Cardiac muscle cell (in vitro differentiated cells and primary cell): ENCODE measurements at regions not wholly inside any gene's neighbourhood (a gene's known extent, or its start where the extent isn't known, plus 50 kb on each side); places are given as distances from the start of the nearest gene placed in this dataset.

Experiments used
- DNase-seq, 2 donors: peaks; one replicate each; pipeline versions ENCODE4 v3.0.0 to v3.0.0-alpha.2; 2010 to 2017; ENCODE audit warnings: low read depth in 1 of 2, low spot score in 1 of 2
- H3K27ac ChIP-seq: fragments of 200-600 bp; sonication (generic); 2 replicates; pipeline ENCODE4 v1.5.1; 2016
- H3K27me3 ChIP-seq: fragments of 200-600 bp; sonication (generic); 2 replicates; pipeline ENCODE4 v1.6.0; 2016; ENCODE audit warnings: control low read depth
- H3K36me3 ChIP-seq: fragments of 200-600 bp; sonication (generic); 2 replicates; pipeline ENCODE4 v1.5.1; 2016; ENCODE audit warnings: control low read depth
- H3K4me1 ChIP-seq: fragments of 200-600 bp; sonication (generic); 2 replicates; pipeline ENCODE4 v1.8.1; 2017; ENCODE audit warnings: low read depth, mild to moderate bottlenecking, mixed run types
- H3K4me3 ChIP-seq: fragments of 200-600 bp; sonication (generic); 2 replicates; pipeline ENCODE4 v1.5.1; 2016; ENCODE audit warnings: mild to moderate bottlenecking
- H3K9me3 ChIP-seq: fragments of 200-600 bp; sonication (generic); 2 replicates; pipeline ENCODE4 v1.5.1; 2017; ENCODE audit warnings: low read depth, mild to moderate bottlenecking, control low read depth
- TF ChIP-seq, protein P1 (sequence below): IDR thresholded peaks from 2 replicates; pipeline ENCODE4 v1.5.1; 2012; ENCODE audit warnings: low read depth, mild to moderate bottlenecking, low read length

DNA sequence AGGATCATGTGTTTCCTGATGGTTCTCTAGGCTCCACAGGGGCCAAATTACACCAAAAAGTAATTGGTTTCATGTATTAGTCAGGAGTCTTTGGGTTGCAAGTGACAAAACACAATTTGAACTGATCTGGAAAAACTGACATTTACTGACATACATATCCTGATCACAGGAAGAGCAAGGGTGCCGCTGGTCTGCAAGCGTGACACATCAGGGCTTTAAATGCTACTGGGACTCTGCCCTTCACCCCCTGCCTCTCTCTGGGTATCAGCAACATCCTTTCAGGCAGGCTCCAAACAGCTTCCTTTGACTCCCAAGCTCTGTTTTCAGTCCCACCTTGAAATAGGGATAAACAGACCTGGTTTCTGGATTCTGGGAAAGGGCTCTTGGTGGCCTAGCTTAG lies 197.5 kb downstream of the PALM2AKAP2 start:
- DNase-seq, result no peak
- H3K27ac ChIP-seq, result no peak overlapping the region
- TF ChIP-seq, protein P1, sequence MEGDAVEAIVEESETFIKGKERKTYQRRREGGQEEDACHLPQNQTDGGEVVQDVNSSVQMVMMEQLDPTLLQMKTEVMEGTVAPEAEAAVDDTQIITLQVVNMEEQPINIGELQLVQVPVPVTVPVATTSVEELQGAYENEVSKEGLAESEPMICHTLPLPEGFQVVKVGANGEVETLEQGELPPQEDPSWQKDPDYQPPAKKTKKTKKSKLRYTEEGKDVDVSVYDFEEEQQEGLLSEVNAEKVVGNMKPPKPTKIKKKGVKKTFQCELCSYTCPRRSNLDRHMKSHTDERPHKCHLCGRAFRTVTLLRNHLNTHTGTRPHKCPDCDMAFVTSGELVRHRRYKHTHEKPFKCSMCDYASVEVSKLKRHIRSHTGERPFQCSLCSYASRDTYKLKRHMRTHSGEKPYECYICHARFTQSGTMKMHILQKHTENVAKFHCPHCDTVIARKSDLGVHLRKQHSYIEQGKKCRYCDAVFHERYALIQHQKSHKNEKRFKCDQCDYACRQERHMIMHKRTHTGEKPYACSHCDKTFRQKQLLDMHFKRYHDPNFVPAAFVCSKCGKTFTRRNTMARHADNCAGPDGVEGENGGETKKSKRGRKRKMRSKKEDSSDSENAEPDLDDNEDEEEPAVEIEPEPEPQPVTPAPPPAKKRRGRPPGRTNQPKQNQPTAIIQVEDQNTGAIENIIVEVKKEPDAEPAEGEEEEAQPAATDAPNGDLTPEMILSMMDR, result no peak
- H3K36me3 ChIP-seq, result peaks cover 14% of the 10 kb centered on the region
- H3K27me3 ChIP-seq, result no peaks in the 10 kb centered on the region
- H3K9me3 ChIP-seq, result no peaks in the 10 kb centered on the region
- H3K4me3 ChIP-seq, result no peak overlapping the region
- H3K4me1 ChIP-seq, result no peaks in the 10 kb centered on the region

DNA sequence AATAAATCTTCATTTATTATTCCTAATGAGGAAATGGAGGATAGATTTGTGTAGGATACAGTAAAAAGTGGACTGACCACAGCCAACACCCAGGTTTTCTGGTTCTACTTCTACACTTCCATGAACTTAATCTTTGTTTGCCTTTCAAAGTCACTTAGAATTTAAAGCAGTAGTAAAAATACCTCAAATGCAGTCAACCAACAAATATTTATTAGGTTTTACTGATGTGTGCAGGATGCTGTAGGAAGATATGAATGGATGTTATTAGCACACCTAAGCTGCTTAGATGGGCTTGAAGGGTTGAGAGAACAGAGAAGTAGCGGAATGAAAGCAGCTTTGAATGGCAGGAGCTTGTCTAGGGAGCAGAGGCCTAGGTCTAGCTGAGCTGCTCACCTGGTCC lies 201.1 kb downstream of the PALM2AKAP2 start:
- Histone ChIP-seq H3K4me1 (no peaks in the 10 kb centered on the region), H3K9me3 (no peaks in the 10 kb centered on the region), H3K27me3 (no peaks in the 10 kb centered on the region), H3K4me3 (no peak overlapping the region), H3K36me3 (no peaks in the 10 kb centered on the region), H3K27ac (no peak overlapping the region)
- TF ChIP-seq, protein P1, result no peak
- no peak for DNase-seq

DNA sequence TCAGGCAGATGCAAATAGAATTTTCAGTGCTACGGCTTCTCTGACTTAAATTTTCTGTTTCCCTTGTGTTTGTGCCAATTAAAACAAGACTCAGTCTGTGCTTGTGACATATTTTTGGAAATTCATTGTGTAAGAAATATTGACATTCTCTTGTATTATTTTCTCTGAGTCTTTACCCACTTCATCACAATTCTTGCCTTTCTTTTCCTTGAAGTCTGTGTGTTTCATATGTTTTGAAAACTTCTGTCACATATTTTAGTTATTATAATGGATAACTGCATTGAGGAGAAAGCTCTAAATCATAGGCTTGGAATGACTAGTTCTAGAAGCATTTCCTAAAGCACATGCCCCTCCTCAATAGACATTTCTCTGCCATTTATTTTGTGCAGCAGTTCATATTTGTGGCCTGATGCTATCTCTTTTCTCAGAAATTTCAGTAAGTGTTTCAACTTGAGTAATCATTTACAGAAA lies 206.6 kb downstream of the PALM2AKAP2 start:
- Histone ChIP-seq H3K9me3 (no peaks in the 10 kb centered on the region), H3K27ac (no peak overlapping the region), H3K36me3 (peaks cover 5% of the 10 kb centered on the region), H3K4me3 (no peak overlapping the region), H3K4me1 (no peaks in the 10 kb centered on the region), H3K27me3 (no peaks in the 10 kb centered on the region)
- peak in 1 of 2 donors; percentile 91 for DNase-seq
- TF ChIP-seq, protein P1, result no peak

DNA sequence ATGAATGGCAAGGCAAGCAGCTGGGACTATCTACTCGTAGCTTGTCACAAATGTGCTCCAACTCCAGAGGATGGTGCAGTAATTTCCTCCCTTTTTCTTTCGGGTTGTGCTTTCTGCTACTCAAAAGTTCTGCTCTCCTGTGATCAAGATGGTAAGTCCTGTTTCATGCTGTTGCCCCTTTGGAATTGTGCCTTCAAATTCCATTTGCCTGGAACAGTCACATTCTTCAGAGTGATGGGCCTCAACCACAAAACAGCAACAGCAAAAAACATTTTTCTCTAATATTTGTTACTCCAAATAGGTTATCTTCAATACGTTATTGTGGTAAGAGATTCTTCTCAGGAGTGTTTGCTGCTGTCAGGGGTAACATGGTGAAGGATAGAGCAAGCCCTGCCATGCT lies 209.3 kb downstream of the PALM2AKAP2 start:
- Histone ChIP-seq H3K27ac (no peak overlapping the region), H3K4me3 (no peak overlapping the region), H3K4me1 (no peaks in the 10 kb centered on the region), H3K27me3 (no peaks in the 10 kb centered on the region), H3K9me3 (no peaks in the 10 kb centered on the region), H3K36me3 (peaks cover 6% of the 10 kb centered on the region)
- TF ChIP-seq, protein P1, result no peak
- DNase-seq, result peak in 1 of 2 donors; percentile 69

DNA sequence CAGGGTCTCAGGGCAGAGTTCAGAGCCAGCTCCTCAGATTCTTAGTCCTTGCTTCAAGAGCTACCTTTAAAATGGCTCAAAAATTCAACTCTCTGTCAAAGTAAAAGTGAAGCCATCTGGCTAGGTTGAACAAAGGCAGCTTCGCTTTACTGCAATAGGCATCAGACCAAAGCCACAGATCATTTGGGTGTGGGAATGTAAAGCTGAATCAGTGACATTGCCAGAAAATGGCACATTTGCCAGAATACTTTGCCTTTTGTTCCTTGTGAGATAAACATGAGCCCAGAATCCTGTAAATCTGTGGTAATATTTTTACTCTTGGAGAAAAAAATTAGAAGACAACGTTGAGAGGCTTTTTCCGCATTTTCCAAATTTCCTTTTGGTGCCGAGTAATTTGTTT lies 210.5 kb downstream of the PALM2AKAP2 start:
- Histone ChIP-seq H3K27ac (no peak overlapping the region), H3K27me3 (no peaks in the 10 kb centered on the region), H3K9me3 (no peaks in the 10 kb centered on the region), H3K36me3 (peaks cover 6% of the 10 kb centered on the region), H3K4me3 (no peak overlapping the region), H3K4me1 (no peaks in the 10 kb centered on the region)
- TF ChIP-seq, protein P1, result no peak
- DNase-seq, result peak in 1 of 2 donors; percentile 53

DNA sequence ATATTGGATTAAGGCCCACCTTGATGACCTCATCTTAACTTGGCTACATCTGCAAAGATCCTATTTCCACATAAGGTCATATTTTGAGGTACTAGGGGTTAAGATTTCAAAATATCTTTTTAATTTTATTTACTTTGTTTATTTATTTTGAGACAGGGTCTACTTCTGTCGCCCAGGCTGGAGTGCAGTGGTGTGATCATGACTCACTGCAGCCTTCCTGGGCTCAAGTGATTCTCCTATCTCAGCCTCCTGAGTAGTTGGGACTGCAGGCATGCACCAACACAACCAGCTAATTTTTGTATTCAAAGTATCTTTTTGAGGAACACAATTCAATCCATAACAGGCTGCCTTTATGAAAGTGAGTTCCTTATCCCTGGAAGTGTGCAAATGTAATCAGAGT lies 212.3 kb downstream of the PALM2AKAP2 start:
- no peak for DNase-seq
- H3K9me3 ChIP-seq, result no peaks in the 10 kb centered on the region
- H3K36me3 ChIP-seq, result peaks cover 6% of the 10 kb centered on the region
- H3K4me3 ChIP-seq, result no peak overlapping the region
- TF ChIP-seq, protein P1, result no peak
- H3K27me3 ChIP-seq, result no peaks in the 10 kb centered on the region
- no peaks in the 10 kb centered on the region for H3K4me1 ChIP-seq
- H3K27ac ChIP-seq, result no peak overlapping the region
